Endothelial cell of umbilical vein (primary cell): ENCODE measurements at regions not wholly inside any gene's neighbourhood (a gene's known extent, or its start where the extent isn't known, plus 50 kb on each side); places are given as distances from the start of the nearest gene placed in this dataset.

Experiments
- BruUV-seq: library from RNA; stranded (reverse); fragments of 400-500 nt; replicated peaks from 2 replicates; lab custom pipeline; 2021; lab: Mats Ljungman, UMichigan
- CTCF ChIA-PET: fragments of 300-600, 350-600 bp; sonication (Branson Sonifier 250); formaldehyde crosslinking; loops from one replicate; lab custom pipeline; 2021; ENCODE audit warnings: antibody characterized with exemption, inconsistent platforms; lab: Charles Lee
- POLR2A ChIA-PET: fragments of 300-600, 350-600 bp; sonication (Branson Sonifier 250); formaldehyde crosslinking; loops from one replicate; lab custom pipeline; 2021; ENCODE audit warnings: antibody characterized with exemption, inconsistent platforms; lab: Charles Lee
- DNase-seq: peaks from one replicate; pipeline ENCODE4 v3.0.0-alpha.2; 2011; ENCODE audit warnings: low read depth, low spot score
- FAIRE-seq: peaks from 2 replicates; lab custom pipeline; 2011; peaks lifted over from hg19 to GRCh38; lab: Jason Lieb, UNC
- H2AFZ ChIP-seq: 2 replicates; pipeline ENCODE4 v1.6.0; 2012; ENCODE audit warnings: low read depth, low read length, control low read depth, inconsistent platforms
- H3K27ac ChIP-seq: 2 replicates; pipeline ENCODE4 v1.5.1; 2011; ENCODE audit warnings: low read depth, mild to moderate bottlenecking, control low read depth, low read length, moderate library complexity; ENCODE audit not compliant: insufficient read depth
- H3K27me3 ChIP-seq, 2 experiments: 2 replicates each; pipeline versions ENCODE4 v1.6.0 to v1.6.1; 2011; ENCODE audit warnings: low read length in 2 of 2, mixed read lengths in 1 of 2; ENCODE audit not compliant: control insufficient read depth in 2 of 2, insufficient read depth in 2 of 2
- H3K36me3 ChIP-seq, 2 experiments: 2 replicates in 1 of 2; 3 replicates in 1 of 2; pipeline ENCODE4 v1.5.1; 2011; ENCODE audit warnings: low read length in 2 of 2, mild to moderate bottlenecking in 1 of 2, moderate library complexity in 1 of 2; ENCODE audit not compliant: control insufficient read depth in 2 of 2, insufficient read depth in 2 of 2; ENCODE audit errors: extremely low read depth in 1 of 2
- H3K4me1 ChIP-seq: 3 replicates; pipeline ENCODE4 v1.5.1; 2011; ENCODE audit warnings: mild to moderate bottlenecking, low read length; ENCODE audit not compliant: control insufficient read depth, insufficient read depth; ENCODE audit errors: extremely low read depth
- H3K4me2 ChIP-seq: 2 replicates; pipeline ENCODE4 v1.6.1; 2011; ENCODE audit warnings: low read length, control low read depth, mixed read lengths; ENCODE audit not compliant: insufficient read depth
- H3K4me3 ChIP-seq, 3 experiments: fragments of 200-600 bp in 1 of 3; sonication (generic), shearing (Covaris generic) in 1 of 3; replicated peaks in 1 of 3; 2 replicates each; pipeline ENCODE4 v1.5.1; 2011 to 2016; ENCODE audit warnings: control low read depth in 3 of 3, low read length in 3 of 3, mild to moderate bottlenecking in 2 of 3, inconsistent platforms in 1 of 3, low read depth in 1 of 3, moderate library complexity in 1 of 3; ENCODE audit not compliant: insufficient read depth in 1 of 3
- H3K79me2 ChIP-seq: 2 replicates; pipeline ENCODE4 v1.6.0; 2012; ENCODE audit warnings: low read length, inconsistent platforms; ENCODE audit not compliant: control insufficient read depth, insufficient read depth
- H3K9ac ChIP-seq: replicated peaks from 2 replicates; pipeline ENCODE3; 2011; ENCODE audit warnings: low read length, control low read depth; ENCODE audit not compliant: insufficient read depth; ENCODE audit errors: extremely low read depth
- H3K9me1 ChIP-seq: replicated peaks from 3 replicates; pipeline ENCODE4 v1.6.0; 2011; ENCODE audit warnings: mild to moderate bottlenecking, low read length; ENCODE audit not compliant: control insufficient read depth, insufficient read depth; ENCODE audit errors: extremely low read depth
- H3K9me3 ChIP-seq: replicated peaks from 2 replicates; pipeline ENCODE4 v1.5.1; 2012; ENCODE audit warnings: low read length, inconsistent platforms; ENCODE audit not compliant: control insufficient read depth, insufficient read depth
- H4K20me1 ChIP-seq: replicated peaks from 2 replicates; pipeline ENCODE3; 2011; ENCODE audit warnings: mild to moderate bottlenecking, low read length; ENCODE audit not compliant: control insufficient read depth, insufficient read depth; ENCODE audit errors: extremely low read depth
- CTCF ChIP-seq, 2 donors: IDR thresholded peaks; 1 replicate in 1 of 2; 2 replicates in 1 of 2; pipeline ENCODE4 v1.5.1; 2011; ENCODE audit warnings: low read length in 2 of 2, mild to moderate bottlenecking in 2 of 2, moderate library complexity in 2 of 2, control low read depth in 1 of 2, inconsistent platforms in 1 of 2, low read depth in 1 of 2; ENCODE audit not compliant: insufficient read depth in 1 of 2; ENCODE audit errors: extremely low read depth in 1 of 2
- EZH2 ChIP-seq: IDR thresholded peaks from 2 replicates; pipeline ENCODE4 v1.6.1; 2012; ENCODE audit warnings: borderline replicate concordance, low read depth, mild to moderate bottlenecking, moderate library complexity, low read length, inconsistent platforms; ENCODE audit not compliant: severe bottlenecking
- FOS ChIP-seq: IDR thresholded peaks from 2 replicates; pipeline ENCODE4 v1.6.1; 2011; ENCODE audit warnings: mild to moderate bottlenecking, low read length, moderate library complexity, borderline replicate concordance; ENCODE audit not compliant: insufficient read depth
- GATA2 ChIP-seq: IDR thresholded peaks from 2 replicates; pipeline ENCODE4 v1.7.0; 2011; ENCODE audit warnings: low read depth, mild to moderate bottlenecking, moderate library complexity, mixed read lengths, low read length; ENCODE audit not compliant: insufficient read length, insufficient read depth
- JUN ChIP-seq: IDR thresholded peaks from 2 replicates; pipeline ENCODE4 v1.6.1; 2011; ENCODE audit warnings: borderline replicate concordance, low read depth; ENCODE audit not compliant: insufficient read length, insufficient read depth
- MYC ChIP-seq: IDR thresholded peaks from one replicate; pipeline ENCODE4 v1.6.1; 2011; ENCODE audit warnings: mild to moderate bottlenecking, low read depth, low read length
- POLR2A ChIP-seq: IDR thresholded peaks from 2 replicates; pipeline ENCODE4 v1.6.1; 2012; ENCODE audit warnings: low read depth, mild to moderate bottlenecking, control low read depth, low read length
- POLR2AphosphoS5 ChIP-seq: IDR thresholded peaks from 2 replicates; pipeline ENCODE4 v1.6.1; 2012; ENCODE audit warnings: low read depth, mild to moderate bottlenecking, control low read depth, low read length, moderate library complexity; ENCODE audit not compliant: insufficient read depth
- dilution Hi-C: fragments of 300-500 bp; cut with MboI; formaldehyde crosslinking; loops from one replicate; pipeline ENCODE4 v1.15.0; 2019; ENCODE audit warnings: low sequenced_read_pairs; ENCODE audit not compliant: extremely low pct_ligation_motif_present
- intact Hi-C: fragments of 100-400 bp; cut with micrococcal nuclease; formaldehyde crosslinking; loops from one replicate; pipeline ENCODE4 v1.10.0; 2022
- TF ChIP-seq, protein P1 (sequence below): IDR thresholded peaks from 2 replicates; pipeline ENCODE4 v1.6.1; 2011; ENCODE audit not compliant: insufficient read depth, insufficient read length

GRCh38 chr13:33560726-33561125 is 257.2 kb upstream of the RFC3 start:
- Histone ChIP-seq H3K79me2 (no peaks in the 10 kb centered on the region), H3K4me2 (no peak overlapping the region), H3K4me3 (no peak overlapping the region), H2AFZ (no peak overlapping the region), H3K36me3 (no peaks in the 10 kb centered on the region), H3K4me1 (peaks cover 15% of the 10 kb centered on the region), H3K27me3 (no peaks in the 10 kb centered on the region), H4K20me1 (no peaks in the 10 kb centered on the region), H3K9me1 (no peaks in the 10 kb centered on the region), H3K27ac (no peak overlapping the region), H3K9ac (no peak overlapping the region), H3K9me3 (no peaks in the 10 kb centered on the region)
- intact Hi-C loops, result loop anchor here (1.0 kb wide), 1 partner anchor 11 kb away; no protein-coding TSS in a partner anchor
- TF ChIP-seq POLR2AphosphoS5, result no peak
- no peak for TF ChIP-seq FOS
- no peak for TF ChIP-seq POLR2A
- no peak for TF ChIP-seq EZH2
- TF ChIP-seq MYC, result no peak
- no peak for TF ChIP-seq JUN
- TF ChIP-seq GATA2, result no peak
- TF ChIP-seq, protein P1, sequence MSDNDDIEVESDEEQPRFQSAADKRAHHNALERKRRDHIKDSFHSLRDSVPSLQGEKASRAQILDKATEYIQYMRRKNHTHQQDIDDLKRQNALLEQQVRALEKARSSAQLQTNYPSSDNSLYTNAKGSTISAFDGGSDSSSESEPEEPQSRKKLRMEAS, result no peak
- no peak for TF ChIP-seq CTCF (IDR thresholded peaks at IDR 0.05; ENCODE audit: extremely low read depth in 1 of 2, insufficient read depth in 1 of 2, low read depth in 1 of 2, low read length in 2 of 2)
- CTCF ChIA-PET, result no interaction called here
- FAIRE-seq (no peak), DNase-seq (no peak)
- POLR2A ChIA-PET, result no interaction called here
- BruUV-seq, result no TSS peak
- dilution Hi-C loops, result no loop called here
